Posterior cingulate gyrus (tissue), 11 donors: ENCODE measurements at regions not wholly inside any gene's neighbourhood (a gene's known extent, or its start where the extent isn't known, plus 50 kb on each side); places are given as distances from the start of the nearest gene placed in this dataset.

Source experiments
- DNase-seq, 10 donors: peaks; one replicate each; pipeline versions ENCODE4 v3.0.0 to v3.0.0-alpha.2; 2020 to 2021; ENCODE audit warnings: mixed read lengths in 3 of 10
- intact Hi-C: fragments of 100-400 bp; cut with DNase I; formaldehyde crosslinking; loops from one replicate; pipeline ENCODE4 v1.15.1; 2023

DNA sequence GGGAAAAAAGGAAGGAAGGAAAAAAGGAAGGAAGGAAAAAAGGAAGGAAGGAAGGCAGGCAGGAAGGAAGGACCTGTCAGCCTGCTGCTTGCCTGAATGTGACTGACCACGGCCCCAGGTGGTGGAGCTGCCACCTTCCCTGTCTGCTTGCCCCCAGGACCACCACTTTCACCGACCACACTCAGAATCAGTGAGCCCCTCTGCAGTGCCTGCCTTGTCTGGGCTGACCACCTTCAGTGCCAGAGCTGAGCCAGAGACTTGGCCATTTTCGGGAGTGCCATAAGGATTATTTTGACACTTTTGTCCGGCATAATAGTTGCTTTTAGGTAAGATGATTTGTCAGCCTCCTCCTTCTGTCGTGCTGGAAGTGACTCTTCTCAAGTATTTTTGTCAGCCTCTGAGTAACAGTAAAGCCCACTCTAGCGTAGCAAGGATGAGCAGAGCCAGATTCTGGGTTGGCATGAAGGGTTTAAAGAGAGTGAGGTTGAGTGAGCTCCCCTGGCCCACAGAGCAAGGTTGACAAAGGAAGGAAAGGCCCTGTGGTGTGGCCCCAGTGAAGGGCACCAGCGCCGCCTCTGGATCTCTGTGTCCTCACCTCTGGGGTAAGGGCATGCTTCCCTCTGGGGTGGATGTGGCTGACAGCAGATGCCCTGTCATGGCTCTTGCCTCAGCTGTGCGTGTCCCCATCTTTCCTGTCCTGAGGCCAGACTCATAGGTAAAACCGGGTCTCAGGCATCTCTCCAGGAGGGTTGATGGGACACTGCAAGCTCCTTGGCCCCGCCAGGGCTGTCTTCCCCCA, 214.7 kb upstream of the FOXQ1 start:
- intact Hi-C loops: no loop called here

DNA sequence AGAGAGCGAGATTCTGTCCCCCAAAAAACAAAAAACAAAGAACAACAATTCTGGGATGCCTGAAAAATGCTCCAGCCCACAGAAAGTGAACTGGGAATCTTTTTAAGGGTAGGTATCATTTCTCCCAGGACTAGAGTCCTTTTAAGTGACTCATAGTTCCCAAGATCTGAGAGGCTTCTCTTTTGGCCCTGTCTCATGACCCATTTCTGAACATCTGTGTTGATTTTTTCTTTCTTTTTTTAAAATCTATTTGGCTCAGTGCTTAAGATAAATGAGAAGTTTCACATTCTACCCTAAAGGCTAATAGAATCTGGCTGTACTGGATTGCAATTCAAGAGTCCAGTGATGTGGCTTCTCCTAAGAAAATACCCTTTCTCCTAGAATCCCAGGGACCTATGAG, 217.6 kb upstream of the FOXQ1 start:
- DNase-seq: no peak

More for the DNA sequence above, 214.7 kb upstream of the FOXQ1 start:
- no peak for DNase-seq

DNA sequence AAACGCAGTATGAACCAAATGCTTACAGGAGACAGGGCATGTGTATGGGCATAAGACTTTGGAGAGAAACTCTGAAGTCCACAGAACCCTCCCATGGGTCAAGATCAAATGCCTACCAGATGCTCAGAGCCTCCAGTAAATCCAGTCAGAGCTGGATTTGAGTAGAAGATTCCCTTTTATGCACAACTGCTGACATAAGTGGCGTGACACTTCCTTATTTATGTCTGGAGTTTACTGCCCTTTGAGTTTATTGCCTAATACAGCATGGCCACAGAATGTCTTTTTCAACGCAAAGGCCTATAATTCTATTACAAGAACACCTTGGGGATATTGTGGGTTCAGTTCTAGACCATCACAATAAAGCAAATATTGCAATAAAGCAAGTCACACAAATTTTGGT, 220.0 kb upstream of the FOXQ1 start:
- intact Hi-C loops: no loop called here
- DNase-seq: no peak

More for the DNA sequence above, 217.6 kb upstream of the FOXQ1 start:
- intact Hi-C loops: no loop called here

DNA sequence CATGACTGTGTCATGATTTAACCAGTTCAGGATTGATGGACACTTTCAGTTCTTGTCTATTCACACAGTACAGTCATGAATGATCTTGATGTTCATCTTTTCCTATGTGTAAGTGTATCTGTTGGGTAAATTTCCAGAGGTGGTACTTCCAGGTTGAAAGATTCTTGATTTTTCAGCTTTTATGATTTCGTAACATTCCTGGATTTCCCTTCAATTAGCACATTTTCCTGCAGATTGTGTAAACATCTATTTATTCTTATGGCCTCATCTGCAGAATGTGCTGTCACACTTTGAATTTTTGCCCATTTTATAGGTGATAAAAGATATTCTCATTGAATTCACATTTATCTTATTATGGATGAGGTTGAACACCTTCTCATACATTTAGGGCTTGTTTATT, 222.0 kb upstream of the FOXQ1 start:
- intact Hi-C loops: no loop called here
- no peak for DNase-seq

DNA sequence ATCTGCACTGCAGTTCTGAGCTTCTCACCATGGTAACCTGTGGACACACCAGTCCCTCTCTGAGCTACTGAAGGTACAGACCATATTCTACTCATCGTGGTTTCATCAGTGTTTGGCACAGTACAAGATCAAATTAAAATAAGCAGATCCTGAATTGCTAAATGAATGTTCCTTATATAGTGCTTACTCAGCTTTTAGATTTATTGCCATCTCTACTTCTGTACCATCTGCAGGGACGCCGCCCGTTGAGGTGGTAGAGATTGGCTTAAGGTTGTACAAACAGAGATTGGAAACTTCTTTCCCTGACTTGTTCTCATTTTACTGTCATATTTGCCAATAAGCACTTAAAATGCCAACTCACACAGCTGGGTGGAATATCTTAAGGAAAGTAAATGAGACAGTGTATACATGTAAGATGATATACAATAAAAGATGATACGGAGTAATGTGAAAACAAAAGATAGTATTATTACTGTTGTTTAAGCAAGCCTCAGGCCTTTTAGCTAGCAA, 223.4 kb upstream of the FOXQ1 start:
- intact Hi-C loops: no loop called here
- no peak for DNase-seq

DNA sequence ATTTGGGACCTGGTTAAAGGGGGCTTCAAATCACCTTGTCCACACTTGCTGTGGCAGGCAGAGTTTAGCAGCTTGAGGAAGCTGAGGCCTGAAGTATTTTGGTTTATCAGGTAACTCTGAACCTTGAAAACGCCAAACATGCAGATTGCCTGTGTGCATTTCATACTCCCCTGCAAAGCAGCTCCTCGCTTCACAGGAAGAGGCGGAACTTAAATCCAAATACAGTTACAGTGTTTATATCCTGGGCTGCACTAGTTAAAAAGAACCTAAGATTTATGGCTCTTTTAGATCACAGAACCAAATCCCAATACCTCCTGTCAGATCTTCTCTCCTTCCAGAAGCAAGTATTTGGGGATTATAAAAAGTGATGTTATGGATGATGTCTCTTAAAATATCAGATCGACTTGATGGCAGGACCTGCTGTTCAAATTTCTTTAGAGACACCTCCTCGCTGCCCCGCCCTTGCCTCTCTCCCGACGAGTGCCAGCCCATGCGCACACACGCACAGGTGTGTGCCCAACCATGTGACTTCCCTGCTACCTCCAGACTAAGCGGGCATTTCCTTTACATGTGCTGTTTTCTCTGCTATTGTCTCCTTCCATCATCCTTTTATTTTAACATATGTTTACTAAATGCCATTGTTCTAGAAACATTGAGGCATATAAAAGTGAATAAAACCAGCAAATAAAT, 224.6 kb upstream of the FOXQ1 start:
- DNase-seq: no peak
- intact Hi-C loops: no loop called here

DNA sequence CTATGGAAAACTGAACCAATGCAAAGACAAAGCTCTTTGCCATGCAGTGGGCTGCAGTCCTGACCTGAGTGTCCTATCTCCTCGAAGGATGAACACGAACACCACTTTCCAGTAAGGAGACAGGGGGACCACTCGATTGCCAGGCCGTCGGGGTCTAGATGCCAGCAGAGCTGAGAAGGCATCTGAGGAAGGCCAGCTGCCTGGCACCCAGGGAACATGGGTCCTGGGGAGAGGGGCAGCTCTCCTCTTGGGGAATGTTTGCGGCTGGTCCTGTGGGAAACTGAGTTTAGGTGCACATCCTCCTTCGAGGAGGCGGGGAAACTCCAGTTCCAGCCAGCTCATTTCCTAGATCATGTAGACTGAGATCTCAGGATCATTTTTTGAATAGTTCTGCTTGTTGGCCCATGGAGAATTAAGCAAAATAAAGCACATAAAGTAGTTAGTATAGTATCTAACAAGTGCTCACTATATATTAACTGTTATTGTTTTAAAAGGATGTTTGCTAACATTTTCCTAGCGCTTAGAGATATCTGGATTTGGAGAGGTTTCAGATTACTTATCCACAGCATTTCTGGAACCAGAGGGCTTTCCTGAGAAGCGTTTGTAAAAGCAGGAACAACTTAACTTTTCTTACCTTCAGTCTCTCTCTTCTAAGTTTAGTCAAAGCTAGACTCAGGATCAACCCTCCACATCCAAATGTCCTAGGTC, 225.3 kb upstream of the FOXQ1 start:
- intact Hi-C loops: no loop called here
- DNase-seq: no peak

DNA sequence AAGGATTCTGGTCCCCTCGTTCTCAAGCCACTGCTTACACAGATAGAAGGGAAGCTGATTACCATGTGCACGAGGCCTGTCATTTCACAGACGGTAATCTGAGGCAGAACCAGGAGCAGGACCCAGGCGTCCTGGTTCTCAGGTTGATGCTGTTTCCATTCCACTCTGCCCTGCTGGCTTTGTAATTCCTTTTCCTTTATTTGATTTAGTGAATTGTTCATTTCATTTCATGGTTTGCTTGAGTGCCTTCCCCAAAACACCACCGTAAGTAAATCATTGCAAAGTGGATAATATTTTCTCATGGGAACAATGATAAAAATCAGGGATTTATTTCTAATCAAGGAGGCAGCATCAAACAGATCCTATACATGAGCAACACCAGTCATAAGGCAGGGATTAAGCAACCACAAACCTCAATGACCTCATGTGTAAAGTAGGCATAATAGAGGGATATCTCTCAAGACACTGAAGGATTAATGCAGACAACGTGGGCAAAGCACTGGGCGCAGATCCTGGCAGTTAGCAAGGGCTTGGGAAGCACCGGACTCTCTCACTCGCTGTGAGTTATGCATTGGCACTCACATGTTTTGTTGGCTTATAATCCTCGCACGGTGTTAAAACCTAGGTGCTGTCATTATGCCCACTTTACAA, 229.5 kb upstream of the FOXQ1 start:
- intact Hi-C loops: no loop called here
- DNase-seq: no peak

DNA sequence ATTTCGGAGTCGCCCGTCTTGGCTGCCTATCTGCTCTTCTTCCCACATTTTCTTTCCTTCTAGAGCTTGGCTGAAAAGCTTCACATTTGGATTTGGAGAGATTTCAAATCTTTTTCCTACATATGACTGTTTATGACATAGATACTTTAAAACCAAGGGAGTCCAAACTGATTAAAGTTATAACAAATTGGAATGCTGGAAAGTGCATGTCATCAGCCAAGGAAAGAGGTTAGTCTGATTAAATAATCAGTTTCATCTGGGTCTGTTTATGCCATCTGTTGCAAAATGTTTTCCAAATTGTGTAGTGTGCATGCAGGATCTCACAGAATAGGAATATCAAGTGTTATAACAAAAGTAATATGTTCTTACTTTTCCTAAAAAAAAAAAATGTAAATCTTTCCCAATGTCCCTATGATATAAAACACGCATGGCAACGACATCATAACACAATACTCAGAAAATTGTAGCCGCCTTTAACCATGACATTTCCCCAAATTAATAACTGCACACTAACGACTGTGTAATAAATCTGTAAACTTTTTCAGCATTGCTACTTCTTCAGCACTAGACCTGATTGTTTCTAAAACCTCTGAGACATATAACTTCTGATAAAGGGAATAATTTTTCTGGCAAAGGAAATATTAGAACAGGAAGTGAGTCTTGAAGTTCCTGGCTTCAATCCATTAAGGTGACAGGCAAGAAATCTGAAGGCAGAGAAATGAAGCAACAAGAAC, 230.2 kb upstream of the FOXQ1 start:
- DNase-seq: no peak
- intact Hi-C loops: no loop called here

DNA sequence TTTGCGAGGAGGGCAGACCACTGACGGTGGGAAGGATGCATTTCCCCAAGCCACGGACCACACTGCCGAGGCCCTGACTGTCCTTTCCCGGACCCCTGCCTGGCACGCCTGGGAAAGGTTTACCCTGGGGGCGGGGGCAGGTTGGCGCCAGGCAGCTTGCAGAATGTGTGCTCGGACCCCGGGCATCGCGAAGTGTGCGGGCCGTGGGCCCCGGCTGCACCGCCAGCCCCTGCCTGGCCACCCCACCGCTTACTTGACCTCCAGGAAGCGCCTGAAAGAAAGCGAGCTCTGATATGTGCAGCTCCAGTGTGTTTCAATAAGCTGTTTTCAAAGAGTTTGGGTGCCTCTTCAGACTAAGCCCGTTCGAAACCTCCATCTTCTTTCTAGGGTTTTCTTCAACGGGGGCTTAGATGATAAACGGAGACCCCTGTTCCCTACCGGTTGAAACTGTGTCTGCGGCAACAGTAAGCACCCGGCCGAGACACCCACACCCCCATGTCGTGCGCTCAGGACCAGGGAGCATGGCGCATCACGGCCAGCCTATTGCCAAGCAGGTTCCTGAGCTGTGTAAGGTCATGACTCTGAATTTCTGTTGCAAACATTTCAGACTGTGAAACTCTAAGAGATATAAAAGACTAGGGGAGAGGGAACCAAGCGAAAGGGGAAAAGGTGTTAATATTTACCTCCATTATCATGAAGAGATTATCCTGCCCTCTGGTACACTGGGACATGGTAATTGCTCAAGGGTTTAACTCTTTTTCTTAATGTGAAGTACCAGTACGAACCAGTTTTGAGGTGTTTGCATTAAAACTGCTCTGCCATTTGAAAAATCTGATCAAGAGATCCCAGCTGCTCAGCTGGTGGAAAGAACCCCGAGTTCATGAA, 231.2 kb upstream of the FOXQ1 start:
- intact Hi-C loops: no loop called here
- no peak for DNase-seq

DNA sequence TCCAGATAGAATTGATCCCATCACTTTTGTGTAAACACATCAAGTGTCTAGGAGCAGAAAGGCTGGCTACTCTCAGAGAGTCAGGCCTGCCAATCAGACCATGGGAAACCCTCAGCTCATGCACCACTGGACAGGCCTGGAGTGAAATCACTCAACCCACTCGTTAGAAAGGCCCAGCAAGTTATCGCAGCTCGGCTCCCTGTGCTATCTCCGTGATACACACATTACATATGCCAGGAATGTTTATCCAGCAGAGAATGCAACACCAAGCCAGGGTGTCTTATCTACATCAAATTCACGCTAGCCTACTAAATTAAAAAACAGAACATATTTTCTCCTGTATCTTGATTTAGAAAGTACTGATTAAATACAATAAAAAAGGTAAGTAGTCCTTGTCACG, 232.4 kb upstream of the FOXQ1 start:
- no peak for DNase-seq
- intact Hi-C loops: no loop called here

DNA sequence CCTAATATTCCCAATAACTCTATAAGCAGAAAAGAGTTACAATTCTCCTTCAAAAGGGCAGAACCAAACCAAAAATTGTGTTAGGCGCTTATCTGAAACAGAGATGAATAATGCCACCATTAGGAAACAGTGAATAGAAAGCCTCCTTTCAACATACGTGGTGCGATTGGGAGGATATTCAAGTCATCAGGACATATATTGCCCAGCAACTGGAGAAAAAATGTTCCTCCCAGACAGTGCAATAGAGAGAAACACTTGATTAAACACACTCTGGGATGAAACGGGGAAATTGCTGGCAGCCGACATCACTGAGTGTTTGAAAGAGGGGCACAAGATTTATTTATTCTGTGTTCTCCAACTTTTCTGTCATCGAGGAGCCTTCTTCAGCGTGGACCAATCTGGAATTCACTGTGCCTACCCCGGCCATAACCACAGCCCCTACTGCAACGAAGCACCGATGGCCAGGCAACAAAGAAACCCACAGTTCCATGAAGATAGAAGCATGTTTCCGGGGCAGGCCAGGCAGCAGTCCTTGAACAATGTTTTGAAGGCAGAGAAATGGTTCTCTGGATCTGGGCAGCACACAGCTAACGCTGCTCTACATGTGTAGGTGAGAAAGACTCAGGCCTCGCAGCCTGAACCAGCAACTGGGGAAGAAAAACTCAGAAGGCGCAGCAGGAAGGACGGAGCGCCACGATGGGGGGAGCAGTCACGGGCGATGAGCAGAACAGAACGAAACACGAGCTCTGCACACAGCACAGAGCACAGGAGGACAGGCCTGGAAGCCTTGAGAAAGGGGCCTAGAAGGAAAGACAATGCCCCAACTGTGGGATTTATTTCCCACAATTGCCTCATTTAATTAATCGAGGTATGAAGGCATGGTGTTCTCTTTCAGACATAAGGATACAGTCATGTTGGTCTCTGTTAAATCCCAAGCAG, 234.2 kb upstream of the FOXQ1 start:
- no peak for DNase-seq
- intact Hi-C loops: no loop called here

DNA sequence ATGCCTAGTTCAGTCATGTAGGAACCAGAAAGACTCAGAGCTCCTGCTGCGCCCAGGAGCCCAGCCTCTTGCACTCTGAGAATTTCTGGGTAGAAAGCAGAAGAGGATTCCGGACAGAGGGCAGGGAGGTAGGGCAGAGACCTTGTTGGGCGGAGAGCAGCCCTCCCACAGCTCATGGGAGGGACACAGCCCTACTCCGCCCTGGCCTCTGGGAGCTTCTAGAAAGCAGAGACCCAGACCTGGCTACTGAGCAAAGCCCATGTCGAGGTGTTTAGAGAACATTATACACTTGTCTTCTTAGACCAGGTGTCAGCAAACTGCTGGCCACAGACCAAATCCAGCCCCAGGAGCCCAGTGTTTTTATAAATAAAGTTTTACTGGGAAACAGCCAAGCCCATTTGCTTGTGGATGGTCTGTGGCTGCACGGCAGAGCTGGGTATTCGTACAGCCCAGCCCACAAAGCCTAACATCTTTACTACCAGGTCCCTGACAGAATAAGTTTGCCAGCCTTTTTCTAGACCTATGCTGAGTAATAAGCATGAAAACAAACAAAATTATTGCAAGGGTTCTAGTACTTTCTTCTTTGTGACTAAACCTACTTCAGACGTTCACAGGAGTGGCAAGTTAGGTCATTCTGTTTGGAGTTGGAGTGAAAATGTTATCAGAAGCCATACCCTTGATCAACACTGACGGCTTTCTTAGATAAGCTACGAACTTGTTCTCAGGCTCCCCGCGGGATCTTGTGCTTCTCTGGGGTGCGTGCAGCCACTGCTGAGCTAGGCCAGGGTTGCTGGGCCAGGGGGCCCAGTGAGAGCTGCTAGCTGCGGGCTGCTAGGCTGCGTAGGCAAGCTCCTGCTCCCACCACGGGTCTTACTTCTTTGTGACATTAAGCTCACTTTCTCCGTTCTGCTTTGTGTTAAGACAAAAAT, 235.1 kb upstream of the FOXQ1 start:
- DNase-seq: no peak
- intact Hi-C loops: no loop called here

DNA sequence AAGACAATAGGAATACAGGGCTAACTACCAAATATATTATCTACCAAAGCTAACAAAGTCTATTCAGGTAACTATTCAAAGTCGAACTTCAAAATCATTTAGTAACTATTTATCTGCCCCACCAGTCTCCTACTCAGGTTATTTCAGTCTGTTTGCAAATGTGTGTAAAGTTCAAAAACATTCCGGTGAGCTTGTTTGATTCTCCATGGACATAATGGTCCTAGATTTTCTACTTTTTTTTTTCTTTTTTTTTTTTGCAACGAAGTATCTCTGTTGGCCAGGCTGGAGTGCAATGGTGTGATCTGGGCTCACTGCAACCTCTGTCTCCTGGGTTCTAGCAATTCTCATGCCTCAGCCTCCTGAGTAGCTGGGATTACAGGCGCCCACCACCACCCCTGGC, 236.0 kb upstream of the FOXQ1 start:
- DNase-seq: no peak
- intact Hi-C loops: no loop called here

DNA sequence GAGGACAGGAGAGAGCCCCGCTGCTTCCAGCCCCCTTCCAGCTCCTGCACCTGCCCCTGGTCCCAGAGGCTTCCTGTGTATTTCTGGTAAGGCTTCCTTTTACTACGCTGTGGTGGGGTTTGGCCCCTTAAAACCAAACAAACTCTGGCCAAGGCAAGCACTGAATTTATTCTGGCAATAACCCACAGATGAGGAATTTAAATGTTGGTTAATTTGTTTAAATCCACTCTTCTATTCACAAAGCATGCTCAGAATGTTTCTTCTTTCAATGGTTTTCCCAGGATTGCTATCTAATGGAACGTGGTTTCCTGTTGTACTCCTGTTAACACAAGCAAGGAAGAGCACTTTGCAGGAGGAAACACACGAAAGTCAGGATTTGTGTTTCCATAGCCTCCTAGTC, 236.5 kb upstream of the FOXQ1 start:
- intact Hi-C loops: no loop called here
- DNase-seq: no peak

DNA sequence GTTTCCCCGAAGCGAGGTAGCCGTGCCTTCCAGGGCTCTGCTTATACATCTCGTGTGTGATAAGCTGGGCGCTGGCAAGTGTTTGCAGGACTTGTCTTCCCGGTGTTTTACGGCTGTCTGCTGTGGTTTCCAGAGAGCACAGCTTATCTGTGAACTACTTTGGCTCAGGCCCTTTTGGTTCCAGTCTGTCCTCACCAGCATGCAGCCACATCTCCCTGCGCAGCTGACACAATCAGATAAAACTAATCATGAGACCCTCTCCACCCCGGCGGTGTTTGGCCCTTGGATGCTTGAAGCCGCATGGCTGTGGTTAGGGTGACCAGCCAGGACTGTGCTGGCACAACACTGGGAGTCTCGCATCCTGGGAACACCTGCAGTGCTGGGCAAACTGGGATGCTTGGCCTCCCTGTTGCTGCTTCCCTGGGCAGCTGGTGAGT, 241.8 kb upstream of the FOXQ1 start:
- intact Hi-C loops: no loop called here
- no peak for DNase-seq

DNA sequence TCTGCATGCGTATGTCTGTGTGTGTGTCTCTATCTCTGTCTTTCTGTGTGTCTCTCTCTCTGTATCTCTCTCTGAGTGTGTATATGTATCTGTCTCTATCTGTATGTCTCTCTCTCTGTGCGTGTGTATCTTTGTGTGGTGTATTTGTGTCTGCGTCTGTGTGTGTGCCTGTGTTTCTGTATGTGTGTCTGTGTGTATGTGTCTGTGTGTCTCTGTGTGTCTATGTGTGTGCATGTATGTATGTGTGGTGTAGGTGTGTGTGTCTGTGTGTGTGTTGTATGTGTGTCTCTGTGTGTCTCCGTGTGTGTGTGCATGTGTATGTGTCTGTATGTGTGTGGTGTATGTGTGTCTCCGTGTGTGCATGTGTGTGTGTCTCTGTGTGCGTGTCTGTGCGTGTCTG, 243.0 kb upstream of the FOXQ1 start:
- intact Hi-C loops: no loop called here
- no peak for DNase-seq
